NOMO-1 treated with DMSO at 0.1 percent for 48 hours (cell line): ENCODE measurements at regions not wholly inside any gene's neighbourhood (a gene's known extent, or its start where the extent isn't known, plus 50 kb on each side); places are given as distances from the start of the nearest gene placed in this dataset.

Source experiments
- DNase-seq: peaks from one replicate; lab custom pipeline; 2025; ENCODE audit not compliant: unreplicated experiment; lab: John Stamatoyannopoulos, UW

DNA sequence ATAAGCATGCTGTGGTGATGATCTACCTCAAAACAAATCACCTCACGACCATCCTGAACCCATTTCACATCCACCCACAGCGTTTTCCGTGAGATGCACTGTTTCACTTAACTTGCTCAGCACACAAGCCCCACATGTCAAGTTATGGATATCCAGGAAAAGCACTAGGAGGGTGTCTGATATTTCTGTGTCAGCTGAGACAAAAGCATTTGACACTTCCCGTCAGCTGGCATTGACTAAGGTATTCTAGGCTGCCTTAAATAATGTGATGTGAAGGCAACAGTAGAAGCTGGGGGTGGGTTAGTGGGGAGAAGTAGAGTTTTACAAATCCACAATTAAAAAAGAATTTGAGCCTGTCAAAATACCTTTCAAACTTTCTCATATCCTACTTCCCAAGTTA is 68.7 kb upstream of the MDFIC start:
- DNase-seq, result no peak

DNA sequence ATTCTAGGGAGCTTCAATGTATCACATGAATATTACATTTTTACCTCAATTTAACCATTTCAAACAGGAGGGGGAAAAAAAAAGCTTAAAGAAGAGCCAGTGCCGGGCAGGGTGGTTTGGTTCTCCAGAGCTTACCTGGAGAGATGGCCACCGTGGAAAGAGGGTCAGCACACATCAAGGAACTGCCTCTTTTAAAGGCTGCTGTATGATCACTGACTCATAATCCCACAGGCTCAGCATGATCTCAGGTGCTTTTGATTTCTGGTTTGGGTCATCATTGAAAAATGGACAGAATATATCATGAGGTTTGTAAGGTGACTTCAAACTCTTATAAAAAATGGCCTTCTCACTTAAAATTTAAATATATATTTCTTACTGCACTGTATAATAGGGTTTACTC is 67.5 kb upstream of the MDFIC start:
- DNase-seq, result no peak

DNA sequence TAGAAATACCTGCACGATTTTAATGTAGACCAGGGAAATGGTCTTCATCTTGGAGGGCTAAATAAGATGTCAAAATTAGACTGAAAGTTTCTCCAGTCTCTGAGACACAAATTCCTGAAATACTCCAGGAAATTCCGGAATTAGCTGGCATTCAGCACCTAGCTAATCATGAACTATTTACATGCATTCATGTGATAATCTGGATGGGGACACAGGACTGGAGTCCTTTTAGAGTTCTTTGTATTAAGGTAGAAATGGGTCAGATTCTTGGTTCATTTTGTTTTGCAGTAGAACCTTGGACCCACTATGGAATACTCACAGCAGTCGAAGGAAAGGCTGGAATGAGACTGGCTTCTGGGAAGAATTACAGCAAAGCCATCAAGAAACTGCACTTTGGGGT is 65.3 kb upstream of the MDFIC start:
- DNase-seq, result no peak

DNA sequence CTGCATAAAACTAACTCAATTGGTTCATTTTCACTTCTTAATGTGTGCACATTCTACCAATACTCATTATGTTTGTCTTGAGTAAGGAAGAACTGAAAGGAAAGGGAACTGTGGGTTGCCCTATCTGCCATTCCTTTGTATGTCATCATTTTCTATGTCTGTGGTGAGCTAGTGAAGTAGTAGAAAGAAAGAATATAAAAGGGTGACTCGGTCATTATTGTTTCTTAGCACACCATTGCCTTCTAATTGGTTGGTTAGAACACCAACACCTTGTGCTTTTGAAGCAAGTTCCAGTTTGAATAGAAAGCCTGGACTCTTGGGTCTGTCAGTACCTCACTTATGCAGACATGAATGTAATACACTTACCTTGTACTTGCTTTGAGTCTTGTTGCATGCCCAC is 64.3 kb upstream of the MDFIC start:
- DNase-seq, result no peak

DNA sequence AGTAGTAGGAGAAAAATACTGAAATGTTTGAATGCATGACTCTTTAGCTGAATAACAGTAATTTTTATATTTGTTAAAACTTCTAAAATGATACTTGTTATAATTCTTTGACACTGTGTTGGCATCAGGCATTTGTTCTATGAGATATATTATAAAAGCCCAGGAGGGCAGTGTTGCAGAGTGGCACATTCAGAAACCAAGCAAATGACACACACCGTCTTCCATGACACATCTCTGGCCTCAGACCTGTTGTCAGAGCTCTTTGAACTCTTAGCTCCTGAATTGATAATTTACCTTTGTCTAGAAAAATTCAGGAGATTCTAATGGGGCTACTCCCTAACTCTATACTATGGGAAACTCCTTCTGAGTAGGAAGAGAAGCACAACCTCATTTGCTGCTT is 62.4 kb upstream of the MDFIC start:
- no peak for DNase-seq

DNA sequence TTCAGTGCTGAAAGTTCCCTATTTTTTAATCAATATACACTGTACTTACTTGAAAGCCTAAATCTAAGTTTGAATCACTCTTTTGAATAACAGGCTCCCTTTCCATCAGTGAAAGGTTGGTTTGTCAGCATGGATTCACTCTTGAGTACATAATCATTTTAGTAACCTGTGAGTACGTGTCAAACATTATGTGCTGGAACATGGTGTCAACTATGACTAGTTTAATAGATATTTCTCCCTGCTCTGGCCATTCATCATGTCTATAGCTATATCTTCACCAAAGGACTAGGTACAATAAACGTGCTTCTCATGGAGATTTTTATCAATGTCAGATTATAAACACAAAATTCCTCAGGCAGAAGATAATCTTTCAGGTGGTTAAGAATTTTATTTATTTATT is 61.7 kb upstream of the MDFIC start:
- DNase-seq, result no peak

DNA sequence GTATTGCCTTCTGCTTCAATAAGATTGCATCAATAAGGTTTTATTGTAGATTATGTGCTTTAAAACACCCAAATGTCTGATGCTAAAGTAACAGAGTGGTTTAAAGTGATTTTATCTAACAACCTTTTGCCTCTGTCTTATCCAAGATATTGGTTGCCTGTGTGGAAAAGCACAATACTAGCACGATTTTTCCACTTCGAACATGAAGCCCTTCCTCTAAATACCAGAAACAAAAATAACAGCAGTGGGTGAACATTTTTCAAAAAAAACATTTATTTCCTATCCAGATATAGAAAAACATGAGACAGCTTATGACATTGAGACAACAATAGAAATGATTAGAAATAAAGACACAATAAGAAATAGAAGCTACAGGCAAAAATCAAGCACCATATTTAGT is 59.5 kb upstream of the MDFIC start:
- no peak for DNase-seq

DNA sequence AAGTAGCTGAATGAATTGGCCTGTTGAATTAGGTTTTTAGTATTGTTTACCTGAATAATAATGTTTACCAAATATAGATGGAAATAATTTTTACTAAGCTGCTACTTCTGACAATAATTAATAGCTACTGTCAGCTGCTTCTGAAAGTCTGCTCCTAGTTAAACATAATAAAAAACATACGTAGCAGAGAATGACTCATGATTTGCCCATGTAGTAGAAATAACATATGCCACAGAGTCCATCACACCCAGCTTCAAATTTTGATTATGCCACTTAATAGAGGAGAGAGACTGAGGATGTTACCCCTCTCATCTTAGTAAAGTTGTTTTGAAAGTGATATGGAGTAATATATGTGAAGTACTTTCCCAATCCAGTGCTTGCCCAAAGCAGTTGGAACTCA is 57.6 kb upstream of the MDFIC start:
- no peak for DNase-seq

DNA sequence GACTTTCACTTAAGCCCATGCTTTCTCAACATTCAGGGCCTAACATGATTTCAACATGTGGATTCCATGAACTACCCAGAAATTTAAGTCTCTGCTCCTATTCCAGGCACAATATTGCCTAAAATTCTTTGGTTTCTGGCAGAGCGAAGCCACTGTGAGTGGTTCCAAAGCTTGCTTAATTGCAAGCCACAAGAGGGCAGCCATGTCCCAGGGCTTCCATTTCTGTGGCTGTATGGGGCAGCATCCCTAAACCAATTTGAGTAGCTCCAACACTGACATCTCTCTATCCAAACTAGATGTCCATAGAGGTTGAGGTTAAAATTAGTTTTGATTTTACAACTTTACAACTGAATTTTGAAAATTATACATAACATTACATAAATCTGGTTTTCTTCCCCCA is 56.3 kb upstream of the MDFIC start:
- DNase-seq, result peak; percentile 19
